ENCODE measurements at regions not wholly inside any gene's neighbourhood (a gene's known extent, or its start where the extent isn't known, plus 50 kb on each side); places are given as distances from the start of the nearest gene placed in this dataset.

DNA sequence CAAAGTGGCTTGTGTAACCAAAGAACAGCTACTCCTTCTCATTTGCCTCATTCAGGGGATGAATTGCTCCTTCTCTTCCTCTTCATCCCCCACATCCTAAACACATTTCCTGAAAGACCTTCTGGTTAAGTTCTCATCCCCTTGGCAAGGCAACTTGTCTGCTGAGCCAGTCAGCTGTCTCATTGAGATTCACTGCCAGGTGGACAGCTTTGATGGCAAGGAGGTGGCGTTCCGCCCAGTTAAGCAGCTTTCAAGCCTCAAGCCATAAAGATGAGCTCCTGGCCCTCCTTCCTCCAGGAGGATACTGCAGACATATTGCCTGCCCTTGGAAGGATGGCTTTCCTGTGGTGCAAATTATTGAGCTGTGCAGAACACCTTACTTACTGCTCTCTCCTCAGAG lies 448.6 kb upstream of the MPDZ start:
- in situ Hi-C loops (cut with MboI): no loop called here
- ChIA-PET RAD21 (ENCODE audit: unreplicated experiment) (no interaction called here), POLR2A (no interaction called here), CTCF (no interaction called here), SMC1A (ENCODE audit: uncharacterized antibody, unreplicated experiment) (interaction anchor here (0.5 to 1.5 kb wide), 4 partner anchors 9 to 1009 kb away, joined by 3 to 5 read pairs (median 4); no protein-coding TSS in a partner anchor)
- no peak for FAIRE-seq
- H3K36me3 ChIP-seq (ENCODE audit: control insufficient read depth in 2 of 2, insufficient read depth in 2 of 2, low read length in 1 of 2): no peaks in the 10 kb centered on the region
- BruUV-seq (replicated peaks): no TSS peak
- H3K27ac ChIP-seq (ENCODE audit: control insufficient read depth, insufficient read depth): no peak overlapping the region
- H2AFZ ChIP-seq (ENCODE audit: control insufficient read depth, low read depth, low read length): no peak overlapping the region
- no peaks in the 10 kb centered on the region for H4K20me1 ChIP-seq (ENCODE audit: control insufficient read depth, insufficient read depth)
- H3K27me3 ChIP-seq (replicated peaks in 1 of 2; ENCODE audit: control insufficient read depth in 2 of 2, insufficient read depth in 2 of 2, low read length in 1 of 2): no peaks in the 10 kb centered on the region
- no peak overlapping the region for H3K4me2 ChIP-seq (ENCODE audit: control insufficient read depth, insufficient read depth)
- no peaks in the 10 kb centered on the region for H3K9me3 ChIP-seq (replicated peaks; ENCODE audit: control insufficient read depth, insufficient read depth, low read length)
- H3K4me3 ChIP-seq: no peak overlapping the region
- no peak for DNase-seq (ENCODE audit: low read depth, low spot score)
- no peak overlapping the region for H3K9ac ChIP-seq (ENCODE audit: control insufficient read depth, insufficient read depth, low read length)
- 0% methylated on average over 2 of the region's 2 CpGs for WGBS (ENCODE audit: insufficient coverage, insufficient replicate concordance, low lambda C conversion rate, missing lambda C conversion rate)
- no peak for ATAC-seq
- H3K79me2 ChIP-seq (ENCODE audit: control insufficient read depth, insufficient read depth, low read length): no peaks in the 10 kb centered on the region
- no peaks in the 10 kb centered on the region for H3K4me1 ChIP-seq (ENCODE audit: control insufficient read depth, insufficient read depth, low read length)
- intact Hi-C loops (cut with micrococcal nuclease; ENCODE audit: unreplicated experiment): no loop called here
- TF ChIP-seq TCF12 (IDR thresholded peaks at IDR 0.05; ENCODE audit: low read depth, low read length) (no peak), ATF7 (IDR thresholded peaks at IDR 0.05; ENCODE audit: low read depth) (no peak), RAD51 (IDR thresholded peaks at IDR 0.05) (no peak), SMC3 (IDR thresholded peaks at IDR 0.05; ENCODE audit: borderline replicate concordance, low read length) (no peak), EGR1 (IDR thresholded peaks at IDR 0.05; ENCODE audit: borderline replicate concordance in 1 of 2, low read depth in 2 of 2, low read length in 2 of 2) (no peak), NRF1 (conservative IDR thresholded peaks at IDR 0.05; ENCODE audit: low read depth, low read length) (no peak), TBL1XR1 (IDR thresholded peaks at IDR 0.05; ENCODE audit: low read depth, low read length) (no peak), BCLAF1 (IDR thresholded peaks at IDR 0.05) (no peak), POU2F2 (IDR thresholded peaks at IDR 0.05; ENCODE audit: borderline replicate concordance, low read depth, low read length) (no peak), E2F8 (IDR thresholded peaks at IDR 0.05; ENCODE audit: low read depth, partially characterized antibody) (no peak), RB1 (IDR thresholded peaks at IDR 0.05; ENCODE audit: borderline replicate concordance) (no peak)
- TF ChIP-seq, protein P1, sequence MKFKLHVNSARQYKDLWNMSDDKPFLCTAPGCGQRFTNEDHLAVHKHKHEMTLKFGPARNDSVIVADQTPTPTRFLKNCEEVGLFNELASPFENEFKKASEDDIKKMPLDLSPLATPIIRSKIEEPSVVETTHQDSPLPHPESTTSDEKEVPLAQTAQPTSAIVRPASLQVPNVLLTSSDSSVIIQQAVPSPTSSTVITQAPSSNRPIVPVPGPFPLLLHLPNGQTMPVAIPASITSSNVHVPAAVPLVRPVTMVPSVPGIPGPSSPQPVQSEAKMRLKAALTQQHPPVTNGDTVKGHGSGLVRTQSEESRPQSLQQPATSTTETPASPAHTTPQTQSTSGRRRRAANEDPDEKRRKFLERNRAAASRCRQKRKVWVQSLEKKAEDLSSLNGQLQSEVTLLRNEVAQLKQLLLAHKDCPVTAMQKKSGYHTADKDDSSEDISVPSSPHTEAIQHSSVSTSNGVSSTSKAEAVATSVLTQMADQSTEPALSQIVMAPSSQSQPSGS (IDR thresholded peaks at IDR 0.05; ENCODE audit: low read length): no peak
- TF ChIP-seq, protein P2, sequence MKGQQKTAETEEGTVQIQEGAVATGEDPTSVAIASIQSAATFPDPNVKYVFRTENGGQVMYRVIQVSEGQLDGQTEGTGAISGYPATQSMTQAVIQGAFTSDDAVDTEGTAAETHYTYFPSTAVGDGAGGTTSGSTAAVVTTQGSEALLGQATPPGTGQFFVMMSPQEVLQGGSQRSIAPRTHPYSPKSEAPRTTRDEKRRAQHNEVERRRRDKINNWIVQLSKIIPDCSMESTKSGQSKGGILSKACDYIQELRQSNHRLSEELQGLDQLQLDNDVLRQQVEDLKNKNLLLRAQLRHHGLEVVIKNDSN (IDR thresholded peaks at IDR 0.05; ENCODE audit: borderline replicate concordance, extremely low read length, insufficient read depth, low read depth, low read length): no peak
